ENCODE measurements at regions not wholly inside any gene's neighbourhood (a gene's known extent, or its start where the extent isn't known, plus 50 kb on each side); places are given as distances from the start of the nearest gene placed in this dataset.
"Not testable (repeated sequence)": the region's sequence is repeated elsewhere in the genome, so short reads cannot be mapped to it uniquely, and the experiment has no call there.

- DNase-seq, result no peak
These were observed 389.4 kb upstream of the RORB start for GRCh38 chr9:74107692-74108091.

DNA sequence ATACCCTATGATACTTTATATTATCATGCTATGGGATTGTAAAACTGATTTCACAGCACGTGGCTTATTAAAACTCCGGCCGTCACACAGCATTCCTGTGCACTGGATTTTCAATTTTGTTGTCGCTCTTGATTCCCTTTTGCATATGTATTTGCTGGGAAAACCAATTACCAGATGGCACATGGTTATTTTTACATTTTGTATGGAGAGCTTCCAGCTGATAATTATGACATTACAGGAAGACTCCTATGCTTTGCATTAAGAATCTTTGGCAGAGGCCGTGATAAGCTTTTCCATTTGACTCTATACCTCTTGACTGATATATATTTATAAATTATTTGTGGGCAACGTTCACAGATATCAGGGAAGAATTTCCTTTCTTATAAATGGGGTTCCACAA lies 381.2 kb upstream of the RORB start:
- no peak for DNase-seq

DNA sequence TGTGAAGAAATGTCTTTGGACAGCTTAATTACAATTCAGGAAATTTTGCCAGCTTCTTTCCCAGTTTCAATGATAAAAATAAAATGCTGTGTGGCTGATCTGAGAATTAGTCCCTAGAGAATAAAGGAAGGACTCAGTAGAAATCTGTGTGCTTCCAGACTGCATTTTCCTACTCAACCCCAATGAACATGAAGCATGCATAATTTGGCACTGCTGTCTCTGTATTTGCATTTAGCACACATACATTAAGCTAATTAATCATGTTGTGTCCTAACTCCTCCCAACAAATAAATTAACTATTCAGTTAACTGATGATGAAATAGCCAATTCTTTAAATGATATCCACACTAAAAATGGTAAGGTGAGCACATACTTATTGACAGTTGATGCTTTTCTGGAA lies 380.0 kb upstream of the RORB start:
- DNase-seq, result no peak

DNA sequence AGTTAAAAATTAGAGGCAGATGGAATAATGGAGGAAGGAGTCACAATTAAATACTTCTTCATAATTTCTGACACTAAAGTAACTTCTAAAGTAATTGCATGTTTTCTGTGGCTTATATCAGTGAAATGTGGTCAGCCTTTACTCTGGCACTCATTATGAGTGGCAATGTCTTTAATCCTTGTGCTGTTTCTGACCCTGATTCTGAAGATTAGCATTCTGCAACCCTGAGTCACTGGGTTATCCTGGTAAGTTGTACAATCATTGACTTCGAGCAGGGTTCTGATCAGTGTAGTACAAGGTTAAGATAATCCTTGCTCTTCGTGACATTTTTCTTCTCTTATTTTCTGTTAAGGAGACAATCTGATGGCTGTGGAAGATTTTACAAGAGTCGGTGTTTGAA lies 379.4 kb upstream of the RORB start:
- no peak for DNase-seq

DNA sequence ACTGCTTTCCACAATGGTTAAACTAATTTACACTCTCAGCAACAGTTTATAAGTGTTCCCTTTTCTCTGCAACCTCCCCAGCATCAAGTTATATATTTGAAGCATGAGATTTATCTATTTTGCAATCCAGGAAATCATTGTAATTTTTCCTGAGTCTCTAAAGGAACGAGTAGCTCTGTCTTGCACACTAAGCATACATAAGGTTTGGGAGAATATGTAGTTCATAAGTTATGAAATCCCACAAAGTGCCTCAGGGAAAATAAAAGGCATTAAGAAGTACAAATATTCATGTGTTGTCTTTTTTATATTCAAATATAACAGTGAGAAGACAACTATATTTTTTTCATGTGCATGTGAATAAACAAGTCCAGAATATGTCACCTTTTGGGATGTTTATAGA lies 377.1 kb upstream of the RORB start:
- no peak for DNase-seq

DNA sequence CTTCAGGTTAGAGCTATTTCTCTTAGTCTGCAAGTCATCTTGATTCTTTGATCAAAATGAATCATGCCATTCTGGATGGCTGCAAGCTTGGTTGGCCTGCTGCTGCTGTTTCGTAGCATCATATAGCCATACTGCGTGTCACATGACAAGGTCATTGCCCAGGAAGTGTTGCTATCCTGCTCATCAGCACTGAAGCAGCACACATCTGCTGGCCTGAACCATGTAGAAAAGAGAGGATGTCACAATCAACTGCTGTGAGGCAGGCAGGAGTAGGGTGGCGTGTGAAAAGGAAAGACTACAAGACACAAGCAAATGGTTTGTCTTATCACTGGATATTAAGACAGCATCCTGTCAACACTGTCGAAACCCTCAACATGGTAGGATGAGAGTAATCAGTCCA lies 376.7 kb upstream of the RORB start:
- no peak for DNase-seq

GRCh38 chr9:74122216-74122615 lies 374.9 kb upstream of the RORB start:
- no peak for DNase-seq

GRCh38 chr9:74122661-74123060 lies 374.5 kb upstream of the RORB start:
- DNase-seq, result no peak

DNA sequence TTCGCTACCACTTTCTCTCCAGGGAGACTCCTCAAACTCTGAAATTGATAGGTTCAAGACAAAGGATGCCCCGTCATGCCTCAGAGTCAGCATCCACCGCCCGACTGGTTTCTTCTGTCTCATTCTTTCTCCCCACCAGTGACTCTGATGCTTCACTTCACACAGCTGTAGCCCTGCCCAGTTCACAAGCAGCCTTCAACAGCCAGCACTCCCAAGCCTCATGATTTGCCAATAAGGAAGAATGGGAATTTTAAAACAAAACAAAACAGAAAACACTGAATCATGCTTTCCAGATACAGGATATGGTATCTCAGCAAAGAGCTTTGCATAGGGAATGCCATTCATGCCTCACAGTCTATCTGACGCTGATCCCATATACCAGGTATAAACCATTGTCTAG lies 371.2 kb upstream of the RORB start:
- no peak for DNase-seq

- no peak for DNase-seq
These were observed 364.1 kb upstream of the RORB start for GRCh38 chr9:74132986-74133385.

DNA sequence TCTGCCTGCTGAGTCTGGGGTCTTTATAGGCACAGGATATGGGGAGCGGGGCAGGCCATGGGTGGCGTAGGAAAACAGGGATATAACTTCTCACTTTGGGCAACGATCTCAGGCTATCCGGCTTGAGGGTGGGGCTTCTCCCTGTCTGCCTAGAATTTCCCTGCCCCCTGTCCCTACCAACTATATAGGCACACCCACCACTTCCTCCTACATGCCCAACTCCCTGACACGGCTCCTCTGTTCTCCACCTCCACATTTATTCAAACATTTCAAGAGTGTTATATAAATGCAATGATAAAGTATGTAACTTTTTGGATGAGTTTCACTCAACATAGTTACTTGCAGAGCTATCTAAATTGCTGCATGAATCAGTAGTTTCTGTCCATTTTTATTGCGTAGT lies 363.2 kb upstream of the RORB start:
- no peak for DNase-seq

DNA sequence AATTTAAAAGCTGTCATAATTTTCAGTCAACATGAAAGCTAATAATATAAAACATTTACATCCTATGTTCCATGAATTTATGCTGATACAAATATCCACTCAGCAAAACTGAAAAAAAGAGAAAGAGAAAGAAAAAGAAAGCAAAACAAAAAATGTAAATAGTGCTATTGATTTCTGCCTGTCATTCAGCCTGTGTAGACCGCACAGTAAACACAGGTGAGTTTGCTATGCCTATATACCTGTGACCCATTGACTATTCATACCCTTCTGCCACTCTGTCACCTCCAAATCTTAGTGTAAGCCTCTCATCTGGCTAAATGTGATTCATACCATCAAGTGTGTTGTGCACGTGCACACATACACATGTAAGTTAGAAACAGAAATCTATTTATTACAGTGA lies 359.0 kb upstream of the RORB start:
- no peak for DNase-seq

DNA sequence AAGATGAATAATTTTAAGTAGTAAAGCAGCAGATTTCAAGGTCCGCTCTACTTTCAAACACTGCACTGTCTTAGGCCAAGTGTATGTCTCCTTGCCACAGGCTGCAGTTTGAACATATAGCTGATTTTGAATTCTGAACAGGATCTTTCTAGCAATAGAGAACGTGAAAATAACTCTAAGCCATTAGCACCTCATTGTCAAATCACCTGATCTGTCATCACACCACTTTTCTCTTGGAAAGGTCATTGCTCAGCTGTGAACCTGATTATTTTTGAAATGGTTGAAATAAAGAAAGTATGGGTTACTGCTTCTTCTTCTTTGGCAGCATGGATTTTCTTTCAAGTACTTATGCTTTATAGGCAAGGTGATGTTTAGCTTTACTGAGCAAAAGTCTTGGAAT lies 357.0 kb upstream of the RORB start:
- no peak for DNase-seq

DNA sequence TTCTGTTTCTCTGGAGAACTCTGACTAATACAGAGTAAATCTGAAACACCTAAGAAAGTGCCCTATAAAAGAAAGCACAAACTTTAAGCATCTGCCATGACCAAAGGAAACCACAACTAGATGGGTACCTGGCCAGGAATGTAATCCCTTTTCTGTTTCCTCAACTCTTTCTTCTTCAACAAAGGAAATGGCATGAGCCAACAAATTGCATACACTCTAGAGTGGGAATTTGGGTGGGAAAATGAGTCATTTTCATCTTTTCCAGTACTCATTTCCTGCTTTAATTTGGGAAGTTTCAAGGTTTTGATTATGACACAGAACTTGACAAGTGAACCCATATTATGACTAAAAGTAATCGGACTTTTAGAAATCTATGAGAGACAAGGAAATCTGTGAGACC lies 349.2 kb upstream of the RORB start:
- no peak for DNase-seq

GRCh38 chr9:74172874-74173273 lies 324.3 kb upstream of the RORB start:
- peak; percentile 18 for DNase-seq

GRCh38 chr9:74173284-74173683 lies 323.9 kb upstream of the RORB start:
- no peak for DNase-seq

- DNase-seq, result not testable (repeated sequence)
These were observed 299.4 kb upstream of the RORB start for GRCh38 chr9:74197771-74198170.

GRCh38 chr9:74205056-74205455 lies 292.1 kb upstream of the RORB start:
- peak; percentile 19 for DNase-seq

GRCh38 chr9:74218385-74219063 lies 278.6 kb upstream of the RORB start:
- DNase-seq, result no peak

DNA sequence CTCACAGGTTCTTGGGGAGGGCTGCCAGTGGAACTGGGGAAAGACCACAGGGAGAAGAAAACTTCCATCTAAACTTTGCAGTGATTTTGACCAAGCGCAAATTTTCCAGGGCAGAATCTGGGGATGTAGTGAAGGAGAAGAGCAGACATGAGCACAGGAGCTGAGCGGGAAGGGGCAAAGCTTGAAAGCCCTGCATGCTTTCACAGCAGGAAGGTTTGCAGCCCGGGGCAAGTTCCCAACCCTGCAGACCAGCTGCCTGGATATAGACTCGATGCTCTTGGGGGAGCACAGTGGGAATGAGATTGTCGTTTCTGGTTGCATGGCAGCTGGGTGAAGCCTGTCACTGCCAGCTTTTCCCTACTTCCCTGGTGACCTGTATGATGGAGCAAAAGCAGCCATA lies 276.8 kb upstream of the RORB start:
- no peak for DNase-seq

- no peak for DNase-seq
These were observed 260.3 kb upstream of the RORB start for GRCh38 chr9:74236857-74237256.

GRCh38 chr9:74245866-74246497 lies 251.2 kb upstream of the RORB start:
- no peak for DNase-seq

DNA sequence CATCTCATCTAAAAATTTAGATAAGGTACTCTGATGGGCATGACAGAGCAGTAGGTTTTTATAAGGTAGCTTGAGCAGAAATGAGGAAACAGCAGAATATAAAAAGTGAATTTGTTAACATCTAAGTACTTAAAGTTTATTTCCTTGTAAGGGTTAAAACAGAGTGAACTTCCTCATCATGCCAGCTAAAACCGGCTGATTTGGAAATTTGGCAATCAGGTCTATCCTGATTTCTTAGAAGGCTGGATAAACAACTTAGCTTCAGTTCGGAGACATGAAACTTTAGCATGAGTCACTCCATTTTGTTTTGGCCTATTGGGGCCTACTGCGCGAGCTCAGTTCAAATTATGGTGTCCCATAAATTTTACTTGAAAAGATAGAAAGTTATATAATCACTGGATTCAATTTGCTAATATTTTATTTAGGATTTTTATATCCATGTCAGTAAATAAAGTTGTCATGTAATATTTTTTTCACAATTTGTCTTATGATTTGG lies 241.6 kb upstream of the RORB start:
- peak; percentile 15 for DNase-seq

DNA sequence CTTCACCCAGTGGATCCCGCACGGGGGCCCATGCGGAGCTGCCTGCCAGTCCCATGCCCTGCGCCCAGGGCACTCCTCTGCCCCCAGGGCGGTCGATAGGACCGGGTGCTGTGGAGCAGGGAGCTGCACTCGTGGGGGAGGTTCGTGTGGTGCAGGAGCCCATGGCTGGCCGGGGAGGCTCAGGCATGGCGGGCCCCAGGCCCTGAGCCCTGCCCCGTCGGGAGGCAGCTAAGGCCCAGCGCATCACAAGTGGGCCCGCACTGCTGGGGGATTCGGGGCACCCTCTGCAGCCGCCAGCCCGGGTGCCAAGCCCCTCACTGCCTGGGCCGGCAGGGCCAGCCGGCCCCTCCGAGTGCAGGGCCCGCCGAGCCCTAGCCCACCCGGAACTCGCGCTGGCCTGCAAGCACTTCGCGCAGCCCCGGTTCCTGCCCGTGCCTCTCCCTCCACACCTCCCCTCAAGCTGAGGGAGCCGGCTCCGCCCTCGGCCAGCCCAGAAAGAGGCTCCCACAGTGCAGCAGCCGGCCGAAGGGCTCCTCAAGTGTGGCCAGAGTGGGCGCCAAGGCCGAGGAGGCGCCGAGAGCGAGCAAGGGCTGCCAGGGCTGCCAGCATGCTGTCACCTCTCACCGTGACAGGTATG lies 221.1 kb upstream of the RORB start:
- no peak for DNase-seq

DNA sequence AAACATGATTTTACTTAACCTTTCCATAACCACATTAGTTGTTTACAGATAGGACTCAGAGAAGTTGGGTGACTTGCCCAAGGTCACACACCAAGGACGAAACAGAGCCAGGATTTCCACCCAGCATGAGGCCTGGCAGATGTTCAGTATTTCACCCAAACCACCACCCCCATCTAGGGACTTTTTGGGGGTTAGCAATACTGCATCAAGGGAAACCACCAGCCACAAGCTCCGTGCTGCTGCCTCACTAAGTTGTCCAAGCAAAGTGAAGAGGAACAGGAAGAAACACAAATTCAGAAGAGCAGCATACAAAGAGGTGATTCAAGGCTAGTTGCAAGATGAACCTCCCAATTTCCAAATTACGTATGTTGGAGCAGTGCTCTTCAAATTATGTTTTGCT lies 219.6 kb upstream of the RORB start:
- no peak for DNase-seq

Measured in OCI-M1 (cell line).